HEK293T (cell line): ENCODE measurements at regions not wholly inside any gene's neighbourhood (a gene's known extent, or its start where the extent isn't known, plus 50 kb on each side); places are given as distances from the start of the nearest gene placed in this dataset.

Experiments used
- ARNT ChIP-seq: fragments of 450-650 bp; IDR thresholded peaks from 2 replicates; pipeline ENCODE4 v1.6.1; 2017; ENCODE audit warnings: mild to moderate bottlenecking
- BHLHE40 ChIP-seq: fragments of 450-650 bp; IDR thresholded peaks from 2 replicates; pipeline ENCODE4 v1.6.1; 2016; ENCODE audit warnings: mild to moderate bottlenecking, moderate library complexity, borderline replicate concordance
- CTBP1 ChIP-seq: fragments of 450-650 bp; IDR thresholded peaks from 2 replicates; pipeline ENCODE4 v1.6.1; 2016; ENCODE audit warnings: borderline replicate concordance
- FOXA1 ChIP-seq: fragments of 450-650 bp; IDR thresholded peaks from 2 replicates; pipeline ENCODE4 v1.6.1; 2016; ENCODE audit warnings: mild to moderate bottlenecking
- FOXK2 ChIP-seq: fragments of 450-650 bp; IDR thresholded peaks from 2 replicates; pipeline ENCODE4 v1.6.1; 2016; ENCODE audit warnings: mild to moderate bottlenecking
- FOXM1 ChIP-seq: fragments of 450-650 bp; IDR thresholded peaks from 2 replicates; pipeline ENCODE4 v1.6.1; 2017; ENCODE audit warnings: mild to moderate bottlenecking, borderline replicate concordance
- HDGF ChIP-seq: fragments of 450-650 bp; IDR thresholded peaks from 2 replicates; pipeline ENCODE4 v1.6.1; 2017; ENCODE audit warnings: antibody characterized with exemption, borderline replicate concordance
- SP1 ChIP-seq: fragments of 450-650 bp; IDR thresholded peaks from 2 replicates; pipeline ENCODE4 v1.6.1; 2017
- SUZ12 ChIP-seq: fragments of 450-650 bp; IDR thresholded peaks from 2 replicates; pipeline ENCODE4 v1.6.1; 2016; ENCODE audit warnings: mild to moderate bottlenecking
- TARDBP ChIP-seq: fragments of 450-650 bp; IDR thresholded peaks from 2 replicates; pipeline ENCODE4 v1.6.1; 2016
- TF ChIP-seq, protein P1 (sequence below): fragments of 450-650 bp; IDR thresholded peaks from 2 replicates; pipeline ENCODE4 v1.6.1; 2016

DNA sequence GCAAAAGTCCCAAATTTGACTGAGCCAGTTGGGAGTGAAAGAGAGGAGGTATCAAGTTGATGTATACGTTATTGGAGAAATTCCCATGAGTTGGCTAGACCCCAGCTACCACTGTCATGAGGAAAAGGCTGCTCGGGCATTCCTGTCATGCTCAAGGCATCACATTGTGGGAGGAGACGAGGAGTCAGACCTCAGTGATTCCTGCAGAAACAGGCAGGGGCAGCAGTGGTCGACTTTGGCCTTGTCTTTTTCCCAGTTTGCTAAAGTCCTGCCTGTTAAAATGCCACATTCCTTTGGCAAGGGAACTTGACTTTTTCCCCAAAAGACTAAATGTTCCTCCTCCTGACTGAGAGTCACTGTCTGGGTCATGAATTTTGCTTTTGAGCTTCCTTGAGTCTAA, 295.5 kb upstream of the HS3ST5 start:
- TF ChIP-seq FOXM1, result no peak
- TF ChIP-seq BHLHE40, result no peak
- TF ChIP-seq SUZ12, result no peak
- no peak for TF ChIP-seq FOXK2
- no peak for TF ChIP-seq ARNT
- no peak for TF ChIP-seq CTBP1
- TF ChIP-seq TARDBP, result no peak
- no peak for TF ChIP-seq SP1
- no peak for TF ChIP-seq HDGF
- TF ChIP-seq, protein P1, sequence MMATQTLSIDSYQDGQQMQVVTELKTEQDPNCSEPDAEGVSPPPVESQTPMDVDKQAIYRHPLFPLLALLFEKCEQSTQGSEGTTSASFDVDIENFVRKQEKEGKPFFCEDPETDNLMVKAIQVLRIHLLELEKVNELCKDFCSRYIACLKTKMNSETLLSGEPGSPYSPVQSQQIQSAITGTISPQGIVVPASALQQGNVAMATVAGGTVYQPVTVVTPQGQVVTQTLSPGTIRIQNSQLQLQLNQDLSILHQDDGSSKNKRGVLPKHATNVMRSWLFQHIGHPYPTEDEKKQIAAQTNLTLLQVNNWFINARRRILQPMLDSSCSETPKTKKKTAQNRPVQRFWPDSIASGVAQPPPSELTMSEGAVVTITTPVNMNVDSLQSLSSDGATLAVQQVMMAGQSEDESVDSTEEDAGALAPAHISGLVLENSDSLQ, result no peak
- no peak for TF ChIP-seq FOXA1
